ENCODE measurements at regions not wholly inside any gene's neighbourhood (a gene's known extent, or its start where the extent isn't known, plus 50 kb on each side); places are given as distances from the start of the nearest gene placed in this dataset.

DNA sequence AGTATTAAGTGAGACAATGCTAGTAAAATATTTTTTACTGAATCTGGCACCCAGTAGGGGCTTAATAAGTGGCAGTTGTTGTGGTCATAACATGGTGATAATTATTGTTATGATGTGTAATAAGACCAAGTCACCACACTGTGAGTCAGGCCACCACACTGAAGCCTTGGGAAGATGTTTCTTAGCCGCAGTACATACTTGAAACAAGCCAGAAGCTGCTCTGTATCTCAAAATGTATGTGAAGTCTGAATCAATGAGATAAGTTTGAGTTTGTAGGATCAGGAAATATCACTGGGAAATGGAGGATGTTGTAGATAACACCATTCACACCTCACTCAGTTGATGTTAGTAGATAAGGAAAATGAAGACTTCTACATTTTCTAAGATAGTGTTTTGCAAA is 51.3 kb upstream of the PTPN3 start:
- no peak for DNase-seq

DNA sequence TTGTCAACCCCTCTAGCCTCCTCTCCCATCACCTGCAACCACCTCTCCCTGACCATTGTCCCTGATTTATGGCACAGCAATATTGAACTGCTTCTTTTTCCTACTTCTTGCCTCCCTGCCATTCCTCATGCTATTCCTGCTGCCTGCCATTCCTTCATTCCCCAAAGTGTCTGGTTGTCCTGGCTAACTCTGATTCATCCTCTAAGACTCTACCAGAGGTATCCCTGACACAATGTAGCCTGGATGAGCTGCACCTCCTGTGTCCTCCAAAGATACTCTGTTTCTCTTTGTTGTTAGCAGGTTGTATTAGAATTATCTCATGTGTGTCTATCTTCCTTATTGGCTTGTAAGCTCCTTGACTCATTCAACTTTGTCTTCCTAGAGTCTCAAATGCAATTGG is 53.5 kb upstream of the PTPN3 start:
- DNase-seq = no peak

DNA sequence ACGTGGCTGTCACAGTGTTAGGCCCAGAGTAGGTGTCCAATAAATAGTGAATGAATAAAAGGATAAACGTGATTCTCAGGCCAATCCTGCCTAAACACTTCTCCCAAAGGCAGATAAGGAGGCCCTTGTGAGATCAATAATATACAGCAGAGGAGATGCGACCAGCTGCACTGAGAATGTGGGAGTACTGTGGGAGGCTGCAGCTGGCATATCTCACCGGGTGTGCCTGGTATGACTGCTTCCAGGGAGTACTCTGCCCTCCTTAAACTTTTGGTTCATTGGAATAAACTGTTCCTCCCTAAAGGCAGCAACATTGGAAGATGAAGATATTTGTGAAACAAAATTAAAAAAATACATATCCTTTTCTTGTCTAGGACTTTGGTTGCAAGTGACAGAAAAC is 57.1 kb upstream of the PTPN3 start:
- no peak for DNase-seq

DNA sequence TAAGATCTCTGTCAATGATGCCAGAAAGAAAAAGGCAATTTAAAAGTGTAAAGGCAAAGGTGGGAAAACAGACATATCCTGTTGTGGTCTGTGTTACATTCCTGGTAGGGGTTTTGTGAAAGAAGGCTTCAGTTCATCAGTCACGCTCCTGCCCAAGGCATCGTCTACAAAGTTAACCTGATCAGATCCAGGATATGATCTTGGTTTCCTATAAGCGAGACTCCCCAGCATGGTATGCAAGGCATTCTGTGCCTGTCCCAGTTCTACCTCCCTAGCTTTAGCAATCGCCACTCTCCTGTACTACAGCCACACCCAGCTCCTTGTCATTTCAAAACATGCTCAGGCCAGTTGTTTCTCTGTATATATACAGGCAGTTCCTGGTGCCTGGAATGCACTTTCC is 58.0 kb upstream of the PTPN3 start:
- DNase-seq = no peak

DNA sequence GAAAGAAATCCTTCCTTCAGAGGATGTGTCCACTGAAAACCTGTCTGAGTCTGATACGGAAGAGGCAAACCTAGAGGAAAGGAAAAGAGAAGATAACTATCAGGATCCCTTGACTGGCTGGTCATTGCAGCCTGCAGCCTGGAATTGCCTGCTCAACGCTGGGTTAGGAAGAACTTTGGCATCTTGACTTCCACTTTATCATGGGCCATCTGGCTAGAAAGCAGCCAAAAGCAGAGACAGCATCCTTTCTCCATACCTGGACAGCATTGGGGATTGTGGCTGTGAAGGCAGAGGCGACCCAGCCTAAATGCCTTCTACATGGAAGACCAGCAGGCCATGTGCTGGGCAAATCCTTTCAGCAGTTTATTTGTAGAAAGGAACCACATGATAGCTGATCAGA is 58.7 kb upstream of the PTPN3 start:
- no peak for DNase-seq

DNA sequence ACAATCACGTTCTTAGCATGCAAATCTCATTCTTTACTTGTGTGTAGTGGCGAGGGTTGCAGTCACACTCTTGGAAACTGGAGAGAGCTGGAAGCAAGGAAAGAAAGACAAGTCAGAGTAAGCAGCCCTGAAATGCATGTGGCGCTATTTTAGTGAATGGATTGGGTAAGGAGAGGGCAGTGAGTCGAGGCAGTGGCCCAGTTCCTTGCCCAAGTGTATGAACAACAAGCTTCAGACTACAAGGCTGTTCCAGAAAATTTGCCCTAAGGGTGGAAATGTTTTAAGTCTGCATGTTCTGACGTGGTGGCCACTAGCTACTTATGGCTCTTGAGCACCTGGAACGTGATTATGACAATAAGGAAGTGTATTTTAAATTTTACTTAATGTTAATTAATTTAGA is 59.4 kb upstream of the PTPN3 start:
- no peak for DNase-seq

DNA sequence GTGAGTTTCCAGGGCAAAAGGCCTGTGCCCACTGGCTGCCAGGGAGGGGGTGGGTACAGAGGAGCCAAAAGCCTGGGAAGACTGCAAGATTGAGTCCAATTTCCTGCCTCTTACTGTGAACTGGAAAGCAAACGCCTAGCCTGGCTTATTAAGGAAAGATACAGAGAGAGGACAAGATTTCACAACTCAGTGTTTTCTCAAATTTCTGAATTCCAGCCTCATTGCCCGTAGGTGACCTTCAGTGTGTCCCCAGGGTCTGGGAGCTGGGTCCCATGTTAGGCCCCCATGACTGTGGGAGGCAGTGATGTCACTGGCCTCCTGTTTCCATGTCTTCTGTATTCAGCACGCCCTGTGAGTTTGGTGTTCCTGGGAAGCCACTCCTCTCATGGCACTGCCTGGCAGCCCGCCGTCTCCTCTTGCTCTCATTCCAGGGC is 60.6 kb upstream of the PTPN3 start:
- no peak for DNase-seq

DNA sequence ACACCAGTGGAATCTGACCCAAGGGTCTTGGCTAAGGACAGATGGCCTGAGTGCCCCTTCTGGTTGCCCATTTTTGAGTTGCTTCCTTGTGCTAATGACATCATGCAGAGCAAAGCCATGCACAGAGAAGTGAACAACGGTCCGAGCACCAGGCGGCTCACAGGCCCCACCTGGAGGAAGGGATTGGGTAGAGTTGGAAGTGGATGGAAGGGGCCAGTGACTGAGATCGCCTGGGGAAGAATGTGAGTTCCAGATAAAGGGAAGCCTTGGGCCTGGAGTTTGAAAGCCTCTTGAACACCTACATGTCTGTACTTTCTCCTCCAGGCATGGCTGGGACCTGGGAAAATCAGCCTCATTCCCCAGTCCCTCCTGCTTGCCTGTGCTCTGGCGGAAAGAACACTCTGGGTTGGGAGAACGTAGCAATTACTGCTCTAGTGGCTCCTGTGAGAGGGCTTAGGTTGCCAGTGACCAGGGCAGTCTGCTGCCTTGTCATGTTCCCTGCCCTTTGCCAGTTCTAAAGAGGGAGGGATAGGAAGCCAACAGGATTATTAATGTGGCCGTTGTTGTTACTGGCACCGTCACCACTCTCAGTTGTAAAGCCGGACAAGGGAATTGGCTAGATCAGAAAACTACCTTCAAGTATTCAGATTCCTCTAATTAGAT is 62.5 kb upstream of the PTPN3 start:
- no peak for DNase-seq

DNA sequence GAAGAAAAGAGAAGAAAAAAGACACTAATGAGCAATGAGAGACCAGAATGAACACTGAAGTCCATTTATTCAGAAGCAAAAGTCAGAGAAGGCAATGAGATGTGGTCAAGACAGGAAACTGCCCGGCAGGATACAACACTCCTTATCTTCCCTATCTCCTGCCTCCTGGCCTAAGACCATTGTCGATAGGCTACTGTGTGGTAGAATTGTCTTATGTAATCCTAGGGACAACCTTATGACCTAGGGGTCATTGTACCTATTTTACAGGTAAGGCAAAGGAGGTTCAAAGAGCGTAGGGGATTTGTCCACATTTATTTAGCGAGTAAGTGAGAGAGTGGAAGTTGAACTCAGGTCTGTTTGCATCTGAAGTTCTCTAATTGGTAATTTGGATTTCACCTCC is 63.0 kb upstream of the PTPN3 start:
- DNase-seq = no peak

DNA sequence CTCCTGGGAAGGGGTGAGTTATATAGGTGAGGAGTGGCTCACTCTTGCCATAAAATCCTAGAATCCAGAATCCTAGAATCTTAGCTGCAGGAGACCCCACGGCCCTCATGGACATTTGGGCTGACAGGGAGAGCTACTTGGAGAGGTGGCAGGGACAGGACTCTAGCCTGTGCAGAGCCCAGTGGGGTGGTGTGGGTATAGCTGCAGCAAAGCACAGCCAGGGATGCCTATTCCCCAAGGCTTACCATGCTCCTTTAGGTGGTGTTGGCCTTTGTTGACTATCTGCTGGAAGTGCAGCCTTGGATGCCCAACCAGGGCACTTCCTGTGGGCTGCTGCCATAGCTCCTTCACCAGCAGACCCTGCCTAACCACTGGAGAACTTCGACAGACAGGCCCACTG is 70.0 kb upstream of the PTPN3 start:
- no peak for DNase-seq

DNA sequence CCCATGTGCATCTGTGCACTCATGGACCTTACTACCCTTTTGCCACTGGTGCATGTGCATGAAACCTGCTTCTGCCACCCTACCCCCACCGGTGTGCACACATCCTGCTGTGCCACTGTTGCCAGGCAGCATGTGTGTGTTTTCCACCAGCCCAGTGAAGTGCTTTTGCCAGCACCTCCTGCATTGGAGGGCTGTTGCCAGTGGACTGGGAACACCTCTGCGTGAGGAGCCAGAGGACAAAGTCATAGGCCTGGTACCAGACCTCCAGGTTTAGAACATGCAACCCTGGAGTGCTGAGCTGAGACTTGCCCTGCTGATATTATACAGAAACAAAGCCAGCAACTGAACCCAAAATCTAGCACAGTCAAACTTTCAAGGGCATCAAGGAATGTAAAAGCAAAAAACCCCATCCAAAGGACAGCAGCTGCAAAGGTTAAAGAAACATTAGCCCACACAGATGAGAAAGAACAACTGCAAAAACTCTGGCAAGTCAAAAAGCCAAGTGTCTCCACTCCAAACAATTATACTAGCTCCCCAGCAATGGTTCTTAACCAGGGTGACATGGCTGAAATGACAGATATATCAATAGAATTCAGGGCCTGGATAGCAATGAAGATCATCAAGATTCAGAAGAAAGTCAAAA is 70.6 kb upstream of the PTPN3 start:
- DNase-seq = no peak

DNA sequence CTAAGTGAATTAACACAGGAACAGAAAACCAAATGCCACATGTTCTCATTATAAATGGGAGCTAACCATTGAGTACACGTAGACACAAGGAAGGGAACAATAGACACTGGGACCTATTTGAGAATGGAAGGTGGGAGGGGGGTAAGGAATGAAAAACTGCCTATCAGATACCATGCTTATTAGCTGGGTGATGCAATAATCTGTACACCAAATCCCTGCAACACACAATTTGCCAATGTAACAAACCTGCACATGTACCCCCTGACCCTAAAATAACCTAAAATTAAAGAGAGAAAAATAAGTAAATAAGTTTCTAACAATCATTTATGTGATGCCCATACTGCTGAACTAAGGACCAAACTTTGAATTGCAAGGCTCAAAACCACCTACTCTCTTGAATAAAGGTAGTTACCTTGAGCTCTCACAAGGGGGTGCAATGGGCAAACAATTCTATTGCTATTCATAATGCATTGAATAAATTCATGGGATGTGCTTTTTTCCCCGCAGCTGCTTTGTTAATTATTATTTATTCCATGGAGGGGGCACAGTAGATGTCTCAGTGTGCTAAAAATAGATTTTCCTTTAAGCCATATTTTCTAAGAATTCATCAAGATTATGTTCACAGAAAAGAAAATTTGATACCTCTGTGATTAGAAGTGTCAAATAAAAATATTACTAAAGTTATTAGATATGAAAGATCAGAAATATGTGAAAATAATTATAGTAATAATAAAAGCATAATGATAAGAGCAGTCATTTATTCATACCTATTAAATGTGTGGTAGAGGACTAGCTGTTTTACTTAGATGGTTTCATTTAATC is 76.2 kb upstream of the PTPN3 start:
- DNase-seq = peak; percentile 1 to 5

DNA sequence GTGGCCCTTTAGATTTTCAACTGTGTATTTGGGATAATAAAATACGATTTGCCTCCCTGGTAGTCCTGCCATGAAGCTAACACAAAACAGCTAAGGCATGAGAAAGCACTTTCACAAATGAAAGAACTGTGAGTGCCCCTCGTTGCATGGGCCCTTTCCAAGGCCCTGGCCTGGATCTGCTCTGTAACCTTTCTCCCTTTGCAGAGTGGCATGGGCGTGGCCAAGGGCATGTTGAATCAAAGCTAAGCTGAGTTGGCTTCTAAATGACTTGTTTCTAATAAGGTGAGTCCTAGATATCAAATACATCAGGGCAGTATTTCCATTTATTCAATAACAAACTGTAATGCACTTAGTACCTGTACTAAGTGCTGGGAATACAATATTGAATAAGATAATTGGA is 78.7 kb upstream of the PTPN3 start:
- DNase-seq = no peak

DNA sequence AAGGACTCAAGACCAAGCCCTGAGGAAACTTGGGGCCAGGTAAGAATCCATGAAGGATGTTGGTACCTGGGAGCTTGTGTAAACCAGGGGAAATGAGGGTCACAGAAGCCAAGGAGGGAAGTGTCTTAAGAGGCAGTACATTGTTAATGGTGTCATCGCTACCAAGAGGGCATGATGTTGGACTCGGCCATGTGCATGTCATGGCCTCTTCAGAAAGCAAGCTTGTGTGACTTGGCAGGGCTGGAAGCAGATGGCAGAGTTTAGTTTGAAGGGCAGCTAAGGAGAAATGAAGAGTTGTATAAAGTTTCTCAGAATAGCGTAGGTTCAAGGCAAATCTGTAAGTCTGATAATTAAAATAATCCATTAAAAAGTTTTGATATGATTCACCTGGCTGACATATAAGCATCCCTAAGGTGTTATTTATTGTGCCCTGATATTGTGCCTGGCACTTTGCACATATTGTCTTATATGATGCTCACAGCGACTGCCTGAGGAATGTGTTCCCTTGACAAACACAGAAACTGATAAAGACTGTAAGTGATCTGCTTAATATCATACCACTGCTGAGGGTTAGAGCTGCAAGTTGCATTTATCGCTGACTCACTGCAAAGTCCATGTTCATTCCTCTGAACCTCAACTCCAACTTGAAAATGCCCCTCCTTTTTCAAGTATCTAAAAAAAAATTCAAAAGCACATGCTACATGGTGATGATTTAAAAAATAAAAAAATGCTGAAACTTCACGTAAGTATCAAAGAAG is 81.3 kb upstream of the PTPN3 start:
- DNase-seq = no peak

DNA sequence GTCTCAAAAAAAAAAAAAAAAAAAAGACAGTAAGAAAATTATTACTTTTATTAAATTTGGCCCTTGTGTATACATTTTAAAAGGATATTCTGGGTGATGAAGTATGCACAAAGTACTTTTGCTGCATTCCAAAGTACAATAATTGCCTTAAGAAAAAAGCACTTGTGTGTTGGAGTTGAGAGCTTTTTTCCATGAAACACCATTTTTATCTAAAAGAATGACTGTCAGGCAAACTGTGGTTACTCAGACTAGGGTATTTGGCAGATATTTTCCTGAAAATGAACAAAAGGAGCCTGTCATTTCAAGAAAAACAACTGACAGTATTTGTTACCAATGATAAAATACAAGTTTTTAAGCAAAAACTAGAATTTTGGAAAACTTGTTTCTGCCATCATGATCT is 84.3 kb upstream of the PTPN3 start:
- DNase-seq = no peak

DNA sequence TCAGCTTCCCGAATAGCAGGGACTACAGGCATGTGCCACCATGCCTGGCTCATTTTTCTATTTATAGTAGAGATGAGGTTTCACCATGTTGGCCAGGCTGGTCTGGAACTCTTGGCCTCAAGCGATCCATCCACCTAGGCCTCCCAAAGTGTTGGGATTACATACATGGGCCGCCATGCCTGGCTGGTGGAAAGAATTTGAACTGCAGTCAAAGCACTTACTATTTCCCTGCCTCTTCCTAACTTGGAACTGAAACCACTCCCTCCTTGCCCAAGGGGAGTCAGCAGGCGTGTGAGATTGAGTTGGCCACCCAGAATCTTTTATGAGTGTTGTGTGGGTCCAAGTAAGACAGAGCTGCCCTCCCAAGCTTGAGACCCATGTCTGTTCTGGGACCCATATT is 86.1 kb upstream of the PTPN3 start:
- no peak for DNase-seq

DNA sequence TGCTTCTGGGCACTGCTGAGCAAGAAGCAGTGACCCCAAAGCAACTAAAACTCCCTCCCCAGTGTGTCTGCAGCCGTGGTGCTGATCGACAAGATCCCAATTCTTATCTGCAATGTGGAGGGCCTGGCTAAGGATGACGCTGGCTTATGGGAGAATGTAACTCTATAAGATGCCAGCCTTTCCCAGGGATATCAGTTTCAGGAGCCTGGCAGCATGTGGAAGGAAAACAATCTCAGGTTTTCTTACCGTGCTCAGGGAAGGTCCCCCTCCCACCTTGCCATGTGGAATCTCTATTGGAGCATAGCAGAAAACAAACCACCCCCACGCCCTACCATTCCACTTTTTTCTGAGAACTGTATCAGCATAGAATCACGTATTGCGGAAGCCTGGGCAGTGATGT is 87.7 kb upstream of the PTPN3 start:
- no peak for DNase-seq

DNA sequence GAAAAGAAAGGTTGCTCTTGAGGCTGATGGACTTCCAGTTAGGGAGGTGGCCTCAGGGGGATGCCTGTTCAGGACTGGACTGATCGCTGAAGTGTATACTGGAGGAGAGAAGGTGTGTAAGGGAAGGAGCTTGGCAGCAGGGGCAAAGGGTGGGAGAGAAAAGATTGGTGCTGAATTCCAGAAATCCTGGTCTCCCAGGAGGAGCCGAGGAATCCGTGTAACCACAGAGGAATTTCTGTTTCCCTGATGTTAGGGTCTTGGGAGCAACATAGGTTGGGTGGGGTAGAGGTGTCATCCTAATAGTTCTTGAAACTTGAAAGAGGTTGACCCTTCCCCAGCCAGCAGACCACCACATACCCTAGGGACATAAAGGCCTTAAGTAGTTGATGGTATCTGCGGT is 88.9 kb upstream of the PTPN3 start:
- DNase-seq = no peak

DNA sequence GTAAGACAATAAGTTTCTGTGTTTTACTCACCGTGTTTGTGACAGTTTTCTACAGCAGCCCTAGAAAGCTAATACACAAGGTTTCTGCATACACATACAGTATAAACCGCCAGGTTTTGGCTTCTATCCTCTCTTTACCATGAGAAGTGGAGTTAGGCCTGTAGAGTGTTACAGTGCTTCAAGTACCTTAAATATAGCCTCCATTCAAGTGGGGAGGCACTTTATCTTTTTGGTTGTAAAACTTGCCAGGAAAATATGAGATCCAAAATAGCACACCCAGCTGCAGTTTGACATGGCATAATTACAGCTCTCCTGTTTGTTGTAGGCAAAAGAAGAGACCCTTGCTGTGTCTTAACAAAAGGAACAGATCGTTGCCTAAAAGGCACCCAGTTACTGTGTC is 90.3 kb upstream of the PTPN3 start:
- no peak for DNase-seq

DNA sequence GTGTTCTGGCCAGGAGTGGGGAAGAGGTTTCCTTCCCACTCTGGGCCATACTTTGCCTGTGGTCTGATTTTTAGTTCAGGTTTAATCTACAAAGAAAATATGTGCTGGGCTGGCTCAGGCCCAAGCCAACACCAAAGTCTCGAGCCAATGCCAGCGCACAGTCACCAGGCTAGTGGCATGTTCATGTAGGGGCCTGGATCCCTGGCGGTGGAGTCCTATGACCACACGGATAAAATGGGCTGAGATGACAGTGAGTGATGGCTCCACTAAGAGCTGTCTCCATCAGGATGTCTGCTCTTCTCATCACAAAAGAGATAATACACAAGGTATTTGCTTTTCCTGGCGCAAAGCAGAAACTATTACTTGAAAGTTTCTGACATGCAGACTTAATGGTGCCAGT is 92.9 kb upstream of the PTPN3 start:
- DNase-seq = no peak

DNA sequence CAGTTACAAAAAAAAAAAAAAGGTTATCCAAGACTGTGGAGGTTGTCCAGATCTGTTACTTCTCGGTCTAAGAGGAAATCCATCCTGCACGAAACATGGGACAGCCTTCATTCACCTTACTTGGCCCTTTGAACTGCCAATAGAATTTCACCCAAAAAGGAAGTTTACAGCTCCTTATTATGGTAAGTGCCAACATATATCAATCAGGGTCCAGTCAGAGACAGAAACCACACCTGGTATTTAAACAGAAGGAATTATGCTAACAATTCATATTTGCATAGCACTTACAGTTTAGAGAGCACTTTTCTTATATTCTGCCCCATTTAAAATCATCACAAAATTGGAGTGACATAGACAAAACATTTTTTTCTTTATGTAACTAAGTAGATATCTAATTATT is 93.6 kb upstream of the PTPN3 start:
- DNase-seq = no peak

DNA sequence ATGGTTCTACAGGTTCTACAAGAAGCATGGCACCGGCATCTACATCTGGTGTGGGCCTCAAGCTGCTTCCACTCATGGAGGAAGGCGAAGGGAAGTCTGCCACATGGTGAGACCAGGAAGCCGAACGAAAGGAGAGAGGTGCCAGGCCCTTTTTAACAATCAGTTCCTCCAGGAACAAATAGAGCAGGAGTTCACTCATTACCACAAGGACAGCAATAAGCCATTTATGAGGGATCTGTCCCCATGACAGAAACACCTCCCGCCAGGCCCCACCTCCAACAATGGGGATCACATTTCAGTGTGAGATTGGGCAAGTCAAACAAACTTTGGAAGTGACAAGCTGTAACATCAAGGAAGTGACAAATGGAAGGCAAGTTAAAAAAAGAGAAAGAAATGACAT is 95.5 kb upstream of the PTPN3 start:
- no peak for DNase-seq

DNA sequence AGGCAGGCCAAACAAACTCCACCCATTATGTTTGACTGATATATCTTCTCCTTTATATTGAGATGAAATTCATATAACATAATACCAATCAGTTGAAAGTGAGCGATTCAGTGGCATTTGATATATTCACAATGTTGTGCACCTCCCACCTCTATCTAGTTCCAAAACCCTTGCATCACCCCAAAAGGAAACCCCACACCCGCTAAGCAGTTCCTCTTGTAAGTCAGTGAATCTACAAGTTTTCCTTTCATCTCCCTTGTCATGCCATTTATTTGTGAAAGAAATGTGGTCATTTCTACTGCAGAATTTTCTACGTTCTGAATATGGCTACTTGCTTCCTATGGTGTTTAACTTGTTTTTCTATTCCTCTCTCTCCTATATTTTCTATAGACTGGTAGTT is 99.4 kb upstream of the PTPN3 start:
- DNase-seq = no peak

DNA sequence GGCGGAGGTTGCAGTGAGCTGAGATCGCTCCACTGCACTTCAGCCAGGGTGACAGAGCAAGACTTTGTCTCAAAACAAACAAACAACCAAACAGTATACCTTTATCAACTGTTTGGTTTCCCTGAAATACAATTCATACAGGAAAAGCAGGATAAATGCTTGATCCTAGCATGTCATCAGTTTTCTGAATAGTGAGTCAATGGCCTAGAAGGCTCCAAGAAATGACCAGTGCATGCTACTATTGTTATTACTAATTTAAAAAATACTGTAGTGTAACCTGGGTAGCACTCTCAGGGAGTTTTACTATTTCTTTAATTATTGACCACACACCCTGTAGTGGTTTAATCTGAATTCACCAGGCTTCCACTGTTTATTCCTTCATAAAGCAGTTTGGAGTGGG is 101.0 kb upstream of the PTPN3 start:
- no peak for DNase-seq

Measured in NCI-H187 (cell line).